Right renal pelvis (tissue), 4 donors: ENCODE measurements at regions not wholly inside any gene's neighbourhood (a gene's known extent, or its start where the extent isn't known, plus 50 kb on each side); places are given as distances from the start of the nearest gene placed in this dataset.

Experiments
- DNase-seq, 4 donors: peaks; one replicate each; pipeline ENCODE4 v3.0.0-alpha.2; 2013; ENCODE audit warnings: low read depth in 4 of 4, low spot score in 3 of 4, missing footprints in 1 of 4

GRCh38 chr14:104383088-104383995 is 196.2 kb upstream of the C14orf180 start:
- DNase-seq: no peak

- no peak for DNase-seq
Observed at GRCh38 chr14:104383996-104384775, 195.4 kb upstream of the C14orf180 start.

- DNase-seq: no peak
Observed at GRCh38 chr14:104384776-104385071, 194.8 kb upstream of the C14orf180 start.

- no peak for DNase-seq
Observed at GRCh38 chr14:104385111-104385510, 194.5 kb upstream of the C14orf180 start.

- DNase-seq: no peak
Observed at GRCh38 chr14:104385531-104386101, 193.9 kb upstream of the C14orf180 start.

- no peak for DNase-seq
Observed at GRCh38 chr14:104386151-104386841, 193.3 kb upstream of the C14orf180 start.

GRCh38 chr14:104387022-104388010 is 192.2 kb upstream of the C14orf180 start:
- DNase-seq: no peak

- no peak for DNase-seq
Observed at GRCh38 chr14:104388011-104388521, 191.5 kb upstream of the C14orf180 start.

GRCh38 chr14:104388541-104389325 is 190.8 kb upstream of the C14orf180 start:
- no peak for DNase-seq

- no peak for DNase-seq
Observed at GRCh38 chr14:104389326-104390220, 190.0 kb upstream of the C14orf180 start.

- DNase-seq: no peak
Observed at GRCh38 chr14:104390221-104390931, 189.2 kb upstream of the C14orf180 start.

GRCh38 chr14:104390941-104391901 is 188.3 kb upstream of the C14orf180 start:
- DNase-seq: no peak

- no peak for DNase-seq
Observed at GRCh38 chr14:104392001-104392395, 187.6 kb upstream of the C14orf180 start.

- DNase-seq: no peak
Observed at GRCh38 chr14:104392396-104393198, 187.0 kb upstream of the C14orf180 start.
